ENCODE measurements at regions not wholly inside any gene's neighbourhood (a gene's known extent, or its start where the extent isn't known, plus 50 kb on each side); places are given as distances from the start of the nearest gene placed in this dataset.
A peak's percentile ranks its signal among the peaks of the same experiment; 100 is the strongest.
"Not testable (repeated sequence)": the region's sequence is repeated elsewhere in the genome, so short reads cannot be mapped to it uniquely, and the experiment has no call there.

DNA sequence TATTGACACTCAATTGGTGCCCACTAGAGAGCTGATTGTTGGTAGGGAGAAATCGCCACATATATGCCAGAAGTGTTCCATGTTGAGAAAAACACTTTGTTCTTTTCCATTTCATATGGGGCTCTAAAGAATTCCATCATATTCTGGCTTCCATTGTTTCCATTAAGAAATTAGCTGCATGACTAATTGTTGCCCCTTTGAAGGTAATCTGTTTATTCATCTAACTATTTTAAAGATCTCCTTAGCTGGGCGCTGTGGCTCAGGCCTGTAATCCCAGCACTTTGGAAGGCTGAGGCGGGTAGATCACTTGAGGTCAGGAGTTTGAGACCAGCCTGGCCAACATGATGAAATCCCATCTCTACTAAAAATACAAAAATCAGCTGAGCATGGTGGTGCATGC is 109.9 kb downstream of the MRPL14 start:
- DNase-seq = not testable (repeated sequence)

DNA sequence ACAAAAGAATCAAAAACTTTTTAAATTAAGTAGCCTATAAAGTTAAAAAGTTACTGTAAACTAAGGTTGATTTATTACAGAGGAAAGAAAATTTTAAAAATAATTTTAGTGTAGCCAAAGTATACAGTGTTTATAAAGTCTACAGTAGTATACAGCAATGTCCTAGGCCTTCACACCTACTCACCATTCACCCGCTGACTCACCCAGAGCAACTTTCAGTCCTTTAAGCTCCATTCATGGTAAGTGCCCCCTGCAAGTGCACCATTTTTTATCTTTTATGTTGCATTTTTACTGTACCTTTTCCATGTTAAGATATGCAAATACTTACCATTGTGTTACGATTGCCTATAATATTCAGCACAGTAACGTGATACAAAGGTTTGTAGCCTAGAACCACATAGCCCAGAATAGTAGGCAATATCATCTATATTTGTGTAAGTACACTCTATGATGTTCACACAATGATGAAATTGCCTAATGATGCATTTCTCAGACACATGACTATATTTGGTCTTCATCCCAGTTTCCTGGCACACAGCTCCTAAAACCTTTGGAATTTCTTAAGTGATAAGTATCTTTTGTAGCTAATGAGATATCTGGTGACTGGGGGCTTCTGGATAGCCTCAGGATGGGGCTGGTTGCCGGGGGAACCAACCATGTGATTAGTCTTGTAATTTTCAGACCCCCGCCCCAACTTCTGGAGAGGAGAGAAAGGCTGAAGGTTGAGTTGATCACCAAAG is 111.0 kb downstream of the MRPL14 start:
- DNase-seq = no peak

DNA sequence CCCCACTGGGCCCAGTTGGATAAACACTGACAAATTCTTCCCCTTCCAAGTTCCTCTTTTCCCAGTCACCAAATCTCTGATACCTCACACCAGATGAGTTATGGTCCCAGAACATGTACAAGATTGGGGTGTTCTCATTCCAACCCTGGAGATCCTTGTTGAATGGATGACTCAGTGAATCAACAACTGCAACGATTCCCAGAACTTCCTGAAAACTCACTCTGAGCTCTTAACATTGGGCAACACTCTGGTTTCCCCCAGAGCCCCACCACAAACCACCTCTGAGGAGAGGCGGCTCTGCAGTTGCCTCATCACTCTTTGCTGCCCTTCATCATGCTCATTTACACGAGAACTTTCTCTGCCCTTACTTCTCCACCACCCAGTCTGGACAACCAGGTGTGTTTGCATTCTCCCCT is 115.2 kb downstream of the MRPL14 start:
- no peak for DNase-seq

DNA sequence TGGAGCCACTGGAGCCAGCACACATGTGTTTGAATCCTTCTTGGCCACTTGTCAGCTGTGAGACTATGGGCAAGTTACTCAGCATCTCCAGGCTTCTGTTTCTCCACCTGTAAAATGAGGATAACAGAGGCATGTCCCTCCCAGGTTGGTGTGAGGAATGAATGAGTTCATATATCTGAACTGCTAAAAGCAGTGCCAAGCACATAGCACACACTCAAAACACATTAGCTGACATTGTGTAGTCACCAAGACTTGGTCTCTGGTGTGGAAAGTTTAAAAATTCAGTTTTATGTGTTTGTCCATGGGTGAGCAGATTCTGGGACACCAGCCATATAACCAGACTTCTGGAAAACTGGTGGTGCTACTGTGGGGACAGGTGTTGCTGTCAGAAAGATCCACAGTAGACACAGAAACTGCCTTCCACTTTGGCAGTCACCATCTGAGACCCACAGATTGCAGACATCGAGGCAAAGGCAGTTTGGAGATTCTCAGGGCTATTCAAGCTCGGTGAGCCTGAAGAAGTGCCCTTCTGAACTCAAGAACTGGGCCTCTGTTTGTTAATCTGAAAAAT is 115.8 kb downstream of the MRPL14 start:
- no peak for DNase-seq

DNA sequence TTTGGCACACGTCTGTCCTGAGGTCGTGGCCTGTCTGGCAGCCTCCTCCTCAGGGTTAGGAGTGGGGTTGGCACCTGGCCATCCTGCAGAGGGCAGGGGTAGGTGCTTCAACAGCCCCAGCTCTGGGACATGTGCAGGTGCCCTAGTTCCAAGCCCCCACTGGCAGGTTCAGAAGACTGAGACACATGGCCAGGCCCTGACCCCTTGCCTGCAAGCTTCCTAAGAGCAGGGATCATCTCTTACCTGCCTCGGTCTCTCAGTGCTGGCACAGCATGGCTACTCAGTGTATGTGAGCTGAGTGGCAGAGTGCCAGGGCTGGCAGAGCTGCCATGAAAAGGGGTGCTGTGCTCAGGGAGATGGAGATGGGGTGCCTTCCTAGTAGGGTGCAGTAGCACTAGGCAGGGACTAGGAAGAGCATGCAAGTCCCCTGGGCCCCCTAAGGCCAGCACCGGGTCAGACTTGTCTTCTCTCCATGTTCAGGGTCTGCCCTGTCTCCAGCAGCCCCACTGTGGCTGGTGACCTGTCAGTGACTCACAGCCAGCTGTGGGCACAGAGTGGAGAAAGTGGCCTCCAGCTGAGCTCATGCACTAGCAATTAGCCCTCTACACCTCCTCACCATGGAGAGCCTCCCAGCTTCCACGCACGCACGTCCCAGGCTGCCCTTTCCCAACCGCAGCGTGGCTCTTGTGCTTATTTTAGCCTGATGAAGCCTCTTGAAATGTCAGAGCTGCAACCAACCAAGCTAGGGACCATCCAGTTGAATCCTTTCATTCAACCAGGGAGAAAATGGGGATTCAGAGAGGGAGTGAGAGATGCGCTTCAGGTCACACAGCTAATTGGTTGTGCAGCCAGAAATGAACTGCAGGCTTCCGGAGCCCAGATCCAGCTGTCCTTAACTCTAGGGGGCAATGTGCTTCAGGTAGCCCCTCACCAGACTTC is 116.6 kb downstream of the MRPL14 start:
- DNase-seq = peak in 1 of 56 donors; percentile 9

DNA sequence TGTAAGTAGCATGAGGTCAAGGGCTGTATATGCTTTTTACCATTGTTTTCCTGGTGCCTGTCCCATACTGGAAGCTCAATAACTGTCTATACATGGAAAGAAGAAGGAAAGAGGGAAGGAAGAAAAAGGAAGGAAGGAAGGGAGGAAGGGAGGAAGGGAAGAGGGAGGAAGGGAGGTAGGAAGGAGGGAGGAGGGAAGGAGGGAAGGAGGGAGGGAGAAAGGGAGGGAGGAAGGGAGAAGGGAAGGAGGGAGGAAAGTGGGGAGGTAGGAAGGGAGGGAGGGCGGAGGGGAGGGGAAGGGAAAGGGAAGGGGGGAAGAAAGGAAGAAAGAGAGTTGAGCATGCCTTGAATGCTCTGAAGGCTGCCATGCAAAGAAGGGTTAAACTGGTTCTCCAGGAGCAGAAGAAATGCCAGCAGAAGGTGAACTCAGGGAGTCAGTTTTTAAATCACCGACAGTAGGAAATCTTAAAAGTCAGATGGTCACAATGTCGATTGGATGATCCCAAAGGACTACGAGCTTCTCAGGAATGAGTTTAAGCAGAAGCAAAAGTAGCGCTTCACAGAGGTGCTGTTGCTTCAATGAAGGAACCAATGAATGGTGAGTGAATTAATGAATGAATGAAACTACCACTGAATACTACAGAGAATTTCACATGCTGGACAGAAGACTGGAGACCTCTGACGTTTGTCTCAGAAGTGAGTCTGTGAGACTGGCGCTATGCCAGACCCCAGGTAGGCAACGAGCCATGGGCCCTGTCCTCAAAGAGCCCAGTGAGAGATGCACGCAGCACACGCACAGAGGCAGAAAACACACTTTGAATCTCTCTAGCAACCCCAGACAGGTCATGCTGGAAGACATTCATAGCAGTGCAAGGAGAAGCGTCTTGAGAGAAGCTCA is 117.6 kb downstream of the MRPL14 start:
- no peak for DNase-seq

DNA sequence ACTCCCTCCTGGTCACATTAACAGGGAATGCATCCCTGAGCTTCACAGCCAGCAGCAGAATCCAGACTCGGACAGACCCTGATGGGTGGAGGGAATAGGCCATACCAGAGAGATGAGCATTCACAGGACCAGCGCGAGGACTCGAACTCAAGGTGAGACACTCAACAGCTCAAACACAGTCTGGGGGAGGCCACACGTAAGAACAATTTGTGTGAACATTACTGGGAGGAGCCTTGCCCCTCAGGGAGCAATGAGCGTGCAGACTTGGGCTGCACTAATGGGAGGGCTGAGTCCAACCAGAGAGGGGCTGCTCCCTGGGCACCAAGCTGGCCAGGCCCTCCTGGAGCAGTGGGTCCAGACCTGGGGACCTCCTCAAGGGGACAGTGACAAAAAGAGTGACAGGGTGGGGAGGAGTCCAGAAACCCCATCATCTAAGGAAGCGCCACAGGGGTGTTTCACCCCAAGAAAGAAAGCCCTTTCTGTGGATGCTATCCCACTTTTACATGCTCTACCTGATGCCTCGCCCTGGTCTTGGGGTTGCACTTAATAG is 118.4 kb downstream of the MRPL14 start:
- DNase-seq = no peak

DNA sequence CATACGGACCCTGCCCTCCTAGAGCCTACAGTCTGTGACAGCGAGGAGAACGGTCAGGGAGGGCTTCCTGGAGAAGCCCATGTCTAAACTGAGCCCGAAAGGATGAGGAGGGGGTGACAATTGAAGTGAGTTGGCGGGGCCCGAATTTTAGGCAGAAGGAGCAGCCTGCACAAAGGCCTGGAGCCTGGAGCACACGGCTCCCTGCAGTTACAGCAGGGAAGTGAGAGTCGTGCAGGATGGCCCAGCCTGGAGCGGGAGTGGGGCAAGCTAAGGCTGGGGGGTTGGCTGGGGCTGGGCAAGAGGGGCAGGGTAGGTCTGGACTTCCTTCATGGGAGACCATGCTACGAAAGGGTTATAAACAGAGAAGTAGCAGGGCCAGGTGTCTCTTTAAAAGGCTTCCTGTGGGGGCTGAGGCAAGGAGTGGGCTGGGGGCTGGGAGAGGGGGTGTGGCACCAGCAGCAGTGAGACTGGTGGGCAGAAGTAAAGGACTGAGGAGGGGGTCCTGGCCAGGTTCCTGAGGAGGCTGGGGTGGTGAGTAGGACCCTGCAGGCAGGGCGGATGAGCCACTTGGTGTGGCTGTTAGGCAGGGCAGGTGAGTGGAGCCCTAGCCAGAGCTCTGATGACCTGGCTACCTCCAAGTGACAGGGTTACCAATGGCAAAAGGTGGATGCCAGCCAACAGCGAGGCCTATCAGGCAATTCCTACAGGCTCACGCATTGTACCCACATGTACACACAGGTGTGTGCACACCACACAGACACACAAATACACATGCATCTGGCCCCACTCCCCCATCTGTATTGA is 119.2 kb downstream of the MRPL14 start:
- no peak for DNase-seq

DNA sequence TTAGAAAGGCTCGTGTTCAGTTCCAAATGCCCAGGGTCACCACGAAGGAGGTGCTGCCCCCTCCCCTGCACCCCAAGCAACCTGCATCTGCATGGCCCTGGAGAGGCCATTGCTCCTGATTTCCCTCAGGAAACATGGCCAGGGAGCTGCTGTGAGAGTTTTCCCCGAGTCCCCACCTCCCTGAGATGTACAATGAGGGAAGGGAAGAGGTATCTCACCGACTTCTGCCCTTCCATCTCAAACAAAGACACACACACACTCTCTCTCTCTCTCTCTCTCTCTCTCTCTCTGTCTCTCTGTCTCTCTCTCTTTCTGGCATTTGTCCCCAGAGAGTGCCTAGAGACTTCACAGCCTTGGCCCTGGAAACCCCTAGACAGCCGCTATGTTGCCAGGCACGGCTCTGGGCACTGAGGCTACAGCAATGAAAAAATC is 120.4 kb downstream of the MRPL14 start:
- DNase-seq = no peak

DNA sequence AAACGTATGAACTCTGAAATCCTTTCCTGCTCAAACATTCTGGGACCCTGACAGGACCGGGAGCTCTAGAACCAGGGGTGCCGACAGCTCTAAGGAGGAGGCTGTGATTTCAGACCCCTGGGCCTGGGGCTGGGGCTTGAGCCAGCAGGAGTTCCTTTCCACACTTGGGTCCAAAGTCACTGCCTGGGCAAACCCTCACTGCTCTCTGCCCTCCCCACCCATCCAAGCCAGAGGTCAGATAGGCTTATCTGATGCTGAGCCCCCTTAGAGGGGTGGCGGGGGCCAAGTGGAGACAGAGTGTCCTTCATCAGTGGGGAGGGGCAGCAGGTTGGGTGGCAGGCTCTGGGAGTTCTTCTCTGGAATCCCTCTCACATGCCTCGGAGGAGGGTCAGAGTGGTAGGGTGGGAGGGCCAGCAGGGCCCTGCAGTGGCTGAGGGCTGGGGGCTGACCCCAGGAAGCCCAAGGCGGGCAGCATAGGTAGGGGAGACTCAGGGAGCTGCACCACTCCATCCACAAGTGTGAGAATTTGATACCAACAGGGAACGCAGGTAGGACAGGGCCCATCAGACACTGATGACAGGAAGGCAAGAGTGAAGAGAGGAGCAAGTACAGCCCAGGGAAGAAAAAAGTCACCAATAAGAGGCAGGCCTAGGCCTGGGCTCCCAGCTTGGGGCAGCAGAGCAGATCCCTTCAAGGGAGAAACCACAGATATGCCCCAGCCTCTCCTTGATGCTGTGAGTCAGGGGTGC is 121.0 kb downstream of the MRPL14 start:
- no peak for DNase-seq

DNA sequence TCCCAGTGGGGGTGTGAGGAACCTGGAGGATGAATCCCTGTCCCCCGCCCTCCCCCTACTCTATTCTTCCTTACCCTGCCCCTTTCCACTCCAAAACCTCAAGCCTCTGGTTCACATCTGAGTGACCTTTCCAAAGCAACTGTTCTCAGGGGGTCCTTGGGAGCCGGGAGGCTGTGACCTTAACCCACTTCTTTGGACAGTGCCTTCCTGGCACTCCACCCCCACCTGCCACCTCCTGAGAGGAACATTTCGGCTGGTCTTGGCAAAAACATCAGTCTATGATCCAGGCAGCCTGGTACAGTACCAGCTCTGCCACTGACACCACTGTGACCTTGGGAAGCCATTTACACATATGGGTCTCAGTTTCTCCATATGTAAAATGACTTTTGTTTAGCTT is 121.7 kb downstream of the MRPL14 start:
- no peak for DNase-seq

DNA sequence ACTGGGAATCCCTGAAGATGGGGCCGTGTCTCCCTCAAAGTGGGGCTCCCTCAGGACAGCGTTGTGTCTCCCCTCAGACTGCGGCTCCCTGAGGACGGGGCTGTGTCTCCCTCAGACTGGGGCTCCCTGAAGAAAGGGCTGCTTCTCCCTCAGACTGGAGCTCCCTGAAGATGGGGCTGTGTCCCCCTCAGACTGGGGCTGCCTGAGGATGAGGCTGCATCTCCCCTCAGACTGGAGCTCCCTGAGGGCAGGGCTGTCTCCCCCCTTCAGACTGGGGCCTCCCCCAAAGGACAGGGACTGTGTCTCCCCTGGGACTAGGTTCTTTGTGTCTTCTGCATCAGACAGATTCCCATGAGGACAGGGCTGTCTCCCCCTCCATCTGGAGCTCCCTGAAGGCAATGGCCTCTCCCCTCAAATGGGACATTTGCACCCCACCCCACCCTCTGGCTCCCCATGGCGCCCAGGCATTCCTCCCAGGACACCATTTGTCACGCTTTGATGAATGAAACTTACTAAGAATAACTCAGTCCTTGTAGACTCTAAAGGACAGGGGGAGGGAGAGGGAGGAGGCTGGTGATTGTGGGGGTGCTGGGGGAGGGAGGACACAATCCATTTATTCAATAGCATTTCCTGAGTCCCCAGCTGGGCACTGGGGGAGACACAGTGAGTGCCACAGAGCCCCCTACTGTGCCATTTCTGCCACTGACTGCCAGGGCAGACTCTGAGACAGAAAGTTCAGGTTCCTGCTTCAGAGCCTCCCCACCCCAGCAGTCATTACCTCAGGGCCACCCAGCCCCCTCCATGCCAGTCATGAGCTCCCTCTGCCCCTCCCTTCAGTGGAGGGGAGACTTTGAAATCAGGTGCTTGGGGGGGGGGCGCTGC is 122.4 kb downstream of the MRPL14 start:
- peak in 8 of 56 donors; percentile 9 to 34 (median 23) for DNase-seq

DNA sequence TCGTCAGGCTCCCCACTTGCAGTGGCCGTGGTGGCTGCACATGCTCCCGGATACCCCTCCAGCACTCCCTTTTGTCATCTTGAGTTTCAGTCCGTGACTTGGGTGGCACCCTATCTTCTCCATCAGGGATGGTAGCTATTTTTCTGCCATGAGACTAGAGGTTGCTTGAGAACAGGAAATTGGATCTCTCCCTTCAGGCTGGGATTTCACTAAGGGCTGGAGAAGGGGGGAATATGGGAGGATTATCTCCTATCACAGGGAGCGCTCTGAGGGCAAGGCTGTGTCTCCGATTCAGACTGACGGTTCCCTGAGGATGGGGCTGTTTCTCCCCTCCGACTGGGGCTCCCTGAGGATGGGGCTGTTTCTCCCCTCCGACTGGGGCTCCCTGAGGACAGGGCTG is 123.1 kb downstream of the MRPL14 start:
- DNase-seq = no peak

DNA sequence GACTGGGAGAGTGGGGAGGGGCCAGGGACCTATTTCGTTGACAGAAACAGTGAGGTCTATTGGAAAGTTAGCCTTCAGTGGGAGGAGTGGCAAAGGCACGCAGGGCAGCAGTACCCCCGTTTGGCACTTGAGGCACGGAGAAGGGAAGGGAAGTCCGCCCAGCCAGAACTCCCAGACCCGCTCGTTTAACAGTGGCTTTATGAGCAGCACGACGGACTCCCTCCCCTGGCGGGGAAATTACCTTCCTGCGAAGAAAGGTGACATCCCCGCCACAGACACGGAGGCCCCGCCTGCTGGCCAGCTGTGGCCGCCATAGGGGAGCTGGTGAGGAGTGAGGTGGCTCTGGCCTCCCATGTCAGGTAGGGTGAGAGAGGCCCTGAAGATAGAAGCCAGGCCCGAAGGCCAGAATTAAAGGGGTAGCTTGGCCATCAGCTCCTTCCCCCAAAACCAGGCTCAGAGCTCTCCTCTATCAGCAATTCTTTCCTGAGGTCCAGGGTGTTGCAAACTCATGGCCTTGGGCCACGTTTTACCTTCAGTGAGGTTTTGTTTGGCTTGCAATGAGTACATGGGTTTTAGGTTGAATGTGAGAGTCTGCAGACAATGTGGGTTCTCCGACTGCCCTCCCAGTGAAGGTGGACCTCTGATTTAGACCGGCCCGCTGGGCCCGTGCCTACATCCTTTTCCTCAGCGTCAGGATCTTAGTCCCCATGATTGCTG is 123.7 kb downstream of the MRPL14 start:
- no peak for DNase-seq

DNA sequence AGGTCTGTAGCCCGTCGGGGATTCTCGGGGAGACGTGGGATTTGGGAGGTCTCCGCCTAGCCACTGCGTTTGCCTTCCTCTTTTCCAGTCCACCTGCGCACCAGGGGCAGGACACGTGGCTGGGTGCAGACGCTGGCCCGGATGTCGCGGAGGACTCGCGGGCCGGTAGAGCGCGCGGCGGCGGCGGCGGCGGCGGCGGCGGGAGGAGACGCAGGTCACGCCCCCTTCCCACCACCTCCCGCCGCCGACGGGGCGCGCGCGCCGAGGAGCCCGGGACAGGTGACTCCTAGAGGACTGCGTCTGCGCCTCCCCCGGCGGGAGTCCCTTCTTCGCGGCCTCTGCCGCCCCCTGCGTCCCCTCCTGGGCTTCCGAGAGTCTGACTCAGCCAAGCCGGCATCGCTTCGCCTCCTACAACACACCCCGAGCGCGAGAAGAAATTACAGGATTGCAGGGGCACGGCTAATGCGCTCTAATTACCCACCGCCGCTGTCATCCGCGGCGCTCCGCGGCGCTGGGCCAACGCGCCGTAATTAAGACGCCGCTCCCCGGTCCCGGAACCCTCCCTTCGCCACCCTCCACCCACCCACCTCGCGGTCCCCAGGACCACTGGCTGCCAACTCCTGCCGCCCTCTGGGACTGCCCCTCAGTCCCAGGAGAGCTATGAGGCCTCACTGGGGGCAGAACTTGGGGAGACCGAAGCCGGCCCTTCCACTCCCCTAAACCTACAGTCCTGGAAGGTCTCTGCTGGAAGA is 124.5 kb downstream of the MRPL14 start:
- DNase-seq = peak in 35 of 56 donors; percentile 8 to 78 (median 37)

DNA sequence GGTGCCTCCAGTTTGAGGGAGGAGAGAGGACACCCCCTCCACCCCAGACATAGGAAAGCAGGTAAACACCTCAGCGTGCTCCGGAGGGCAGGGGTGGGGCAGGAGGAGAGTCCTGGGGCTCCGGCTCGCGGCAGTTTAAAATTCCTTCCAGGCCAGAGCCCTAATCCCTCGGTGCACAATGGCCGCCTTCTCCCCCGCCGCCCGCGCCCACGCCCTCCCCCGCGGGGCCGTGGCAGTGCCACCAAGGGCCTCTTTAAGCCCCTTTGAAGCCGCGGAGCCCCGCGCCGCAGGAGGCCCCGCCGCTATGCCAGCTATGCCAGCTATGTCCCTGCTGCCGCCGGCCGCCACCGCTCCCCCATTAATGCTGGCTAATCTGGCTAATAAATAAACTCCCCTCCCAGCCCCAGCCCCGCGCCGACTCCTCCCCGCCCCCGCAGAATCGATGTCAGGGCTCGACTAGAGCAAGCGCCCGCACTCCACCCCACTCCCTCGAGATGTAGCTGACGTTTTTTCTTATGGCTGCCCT is 125.1 kb downstream of the MRPL14 start:
- DNase-seq = peak in 7 of 56 donors; percentile 19 to 78 (median 39)
